Fibroblast of skin of abdomen (primary cell): ENCODE measurements at regions not wholly inside any gene's neighbourhood (a gene's known extent, or its start where the extent isn't known, plus 50 kb on each side); places are given as distances from the start of the nearest gene placed in this dataset.

ENCODE experiments used
- DNase-seq: peaks from one replicate; pipeline ENCODE4 v3.0.0-alpha.2; 2013

DNA sequence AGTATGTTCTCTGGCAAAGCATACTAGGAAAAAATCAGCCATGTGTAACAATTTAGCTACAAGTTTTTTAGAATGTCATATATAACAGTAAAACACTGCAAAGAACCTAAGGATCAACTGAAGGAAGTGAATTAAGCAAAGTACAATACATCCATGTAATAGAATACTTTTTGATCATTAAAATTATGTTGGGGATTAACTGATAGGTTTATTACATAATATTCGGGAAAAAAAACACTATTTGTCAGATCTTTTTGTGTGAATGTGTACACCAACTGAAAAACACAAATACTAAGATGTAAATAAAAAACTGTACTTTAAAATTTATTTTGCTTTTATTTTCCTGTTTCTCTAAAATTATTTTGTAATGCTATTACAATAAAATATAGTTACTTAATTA lies 185.5 kb upstream of the DYNLRB2 start:
- DNase-seq: no peak

DNA sequence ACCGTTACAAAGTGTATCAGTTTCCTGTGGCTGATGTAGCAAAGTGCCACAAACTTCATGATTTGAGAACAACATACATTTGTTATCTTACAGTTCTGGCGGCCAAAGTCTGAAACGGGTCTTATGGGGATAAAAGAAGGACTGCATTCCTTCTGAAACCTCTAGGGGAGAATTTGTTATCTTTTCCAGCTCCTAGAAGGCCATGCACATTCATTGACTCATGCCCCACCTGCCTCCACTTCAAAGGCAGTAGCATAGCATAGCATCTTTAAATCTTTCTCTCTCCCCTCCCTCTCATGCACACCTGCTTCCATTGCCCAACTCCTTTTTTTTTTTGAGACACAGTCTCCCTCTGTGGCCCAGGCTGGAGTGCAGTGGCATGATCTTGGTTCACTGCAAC lies 190.7 kb upstream of the DYNLRB2 start:
- DNase-seq: no peak

DNA sequence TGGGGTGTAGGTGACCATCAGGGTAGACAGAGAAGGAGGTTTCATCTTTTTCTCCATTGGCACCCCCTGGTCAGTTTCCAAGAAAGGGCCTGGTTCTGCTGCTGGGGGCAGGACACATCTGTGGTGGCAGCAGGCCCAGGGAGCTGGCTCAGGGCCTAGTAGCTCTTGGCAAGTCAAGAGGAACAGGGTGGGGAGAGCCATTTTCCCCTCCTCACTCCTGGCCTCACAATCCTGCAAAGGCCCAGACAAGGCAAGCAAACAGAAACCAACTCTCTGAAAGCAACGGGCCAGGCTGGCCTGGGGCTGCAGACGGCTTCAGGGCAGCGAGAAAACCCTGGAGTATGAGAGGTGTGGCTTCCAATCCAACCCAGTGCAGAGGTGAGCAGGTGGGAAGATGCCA lies 192.9 kb upstream of the DYNLRB2 start:
- no peak for DNase-seq

DNA sequence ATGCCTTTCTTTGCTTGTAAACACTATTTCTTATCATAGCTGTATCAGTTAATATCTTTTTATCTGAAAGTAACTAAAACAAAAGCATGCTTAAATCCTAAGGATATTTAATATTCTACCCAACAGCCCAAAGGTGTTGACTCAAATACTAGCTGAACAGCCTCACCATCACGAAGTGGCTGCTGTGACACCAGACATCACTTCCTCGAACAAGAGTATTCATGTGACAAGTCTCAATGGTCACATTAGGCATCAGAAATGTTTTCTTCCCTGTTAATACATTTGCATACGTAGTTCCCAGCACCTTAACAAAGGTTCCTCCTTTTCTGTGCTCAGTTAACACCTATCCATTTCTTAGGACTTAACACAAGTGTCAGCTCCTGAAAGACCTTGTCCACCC lies 193.8 kb upstream of the DYNLRB2 start:
- DNase-seq: no peak

DNA sequence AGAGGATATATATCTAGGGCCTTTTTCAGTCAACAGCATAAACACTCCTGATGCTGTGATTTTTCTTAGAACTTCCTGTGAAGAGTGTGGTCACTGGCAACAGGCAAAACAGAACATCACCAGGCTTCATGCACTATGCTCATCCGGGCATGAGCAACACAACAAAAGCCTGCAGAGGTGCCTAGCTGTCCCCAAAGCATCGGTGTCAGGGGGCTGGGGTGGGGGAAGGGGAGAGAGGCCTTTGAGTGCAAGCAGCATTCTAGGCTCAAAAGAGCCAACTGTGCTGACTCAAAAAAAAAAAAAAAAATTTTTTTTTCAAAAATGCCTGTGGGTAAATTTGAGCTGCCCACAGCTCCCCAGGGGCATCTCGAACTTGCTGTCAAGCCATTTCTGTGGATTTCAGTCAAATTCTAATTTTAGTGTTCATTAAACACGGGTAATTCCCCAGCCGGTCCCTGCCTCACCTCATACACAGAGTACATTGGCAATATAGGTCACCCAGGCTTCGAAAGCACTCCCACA lies 194.6 kb upstream of the DYNLRB2 start:
- peak; percentile 42 for DNase-seq

DNA sequence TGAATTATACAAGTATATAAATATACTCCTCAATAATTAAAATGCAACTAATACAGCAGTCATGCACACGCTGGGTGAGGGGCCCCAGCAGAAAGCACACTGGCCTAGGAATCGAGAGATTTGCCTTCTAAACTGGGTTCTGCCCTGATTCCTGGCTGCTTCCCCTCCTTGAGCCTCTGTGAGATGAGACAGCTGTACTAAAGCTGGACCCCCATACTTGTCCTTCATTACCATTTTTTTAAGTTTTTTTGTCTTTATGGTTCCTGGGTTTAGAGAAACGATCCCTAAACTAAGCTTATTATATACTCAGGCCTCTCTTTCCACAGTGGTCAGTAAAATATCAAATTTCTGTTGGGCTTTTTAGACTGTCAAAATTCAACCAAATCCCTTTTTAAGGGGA lies 195.1 kb upstream of the DYNLRB2 start:
- DNase-seq: no peak

DNA sequence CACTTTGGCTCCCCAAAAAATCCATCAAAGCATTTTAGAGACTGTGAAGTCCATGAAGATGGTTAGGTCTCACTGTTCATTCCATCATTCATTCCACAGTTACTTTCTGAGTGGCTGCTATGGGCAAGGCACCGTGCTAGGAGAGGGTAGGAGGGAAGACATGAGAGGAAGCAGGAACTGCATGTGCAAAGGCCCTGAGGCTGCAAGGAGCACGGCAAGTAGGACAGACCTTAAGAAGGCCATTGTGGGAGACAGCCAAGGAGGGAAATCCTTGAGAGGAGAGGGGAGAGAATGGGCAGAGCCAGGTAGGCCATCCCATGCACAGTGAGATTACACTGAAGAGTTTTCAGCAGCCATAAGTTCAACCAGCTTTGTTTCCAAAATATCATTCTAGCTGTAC lies 196.2 kb upstream of the DYNLRB2 start:
- DNase-seq: no peak

DNA sequence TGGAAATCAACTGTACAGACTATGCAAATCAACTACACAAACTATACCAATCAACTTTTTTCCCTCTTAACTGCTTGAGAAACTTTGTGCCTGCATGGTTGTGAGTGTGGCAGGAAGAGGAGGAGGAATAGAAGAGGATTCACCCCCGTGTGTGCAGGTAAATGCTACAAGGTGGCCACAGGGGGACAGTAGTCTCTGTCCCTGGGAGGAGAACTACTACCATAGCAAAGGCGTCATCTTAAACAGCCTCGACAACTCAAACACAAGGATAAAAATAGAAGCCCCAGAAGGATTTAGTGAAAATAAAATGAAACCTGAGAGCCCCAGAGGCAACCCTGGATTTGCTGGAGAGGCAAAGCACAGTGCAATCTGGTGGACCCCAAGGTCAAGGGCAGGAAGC lies 199.5 kb upstream of the DYNLRB2 start:
- DNase-seq: no peak

DNA sequence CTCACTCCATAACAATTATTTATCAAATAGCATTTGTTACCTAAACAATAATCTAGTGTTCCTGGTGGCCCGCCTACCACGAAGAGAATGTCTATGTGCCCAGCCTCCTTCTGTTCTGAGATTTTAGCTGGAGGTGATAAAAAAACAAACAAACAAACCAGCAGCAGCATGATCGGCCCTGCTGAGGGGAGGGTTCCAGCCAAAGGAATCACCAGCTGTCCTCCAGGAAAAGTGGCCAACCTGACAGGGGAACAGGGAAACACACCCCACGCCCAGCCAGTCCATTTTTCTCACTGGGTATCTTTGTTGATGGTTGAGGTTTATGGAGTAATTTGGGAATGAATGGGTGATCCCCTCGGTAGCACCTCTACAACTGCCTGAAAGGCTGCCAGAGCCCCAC lies 203.0 kb upstream of the DYNLRB2 start:
- no peak for DNase-seq

DNA sequence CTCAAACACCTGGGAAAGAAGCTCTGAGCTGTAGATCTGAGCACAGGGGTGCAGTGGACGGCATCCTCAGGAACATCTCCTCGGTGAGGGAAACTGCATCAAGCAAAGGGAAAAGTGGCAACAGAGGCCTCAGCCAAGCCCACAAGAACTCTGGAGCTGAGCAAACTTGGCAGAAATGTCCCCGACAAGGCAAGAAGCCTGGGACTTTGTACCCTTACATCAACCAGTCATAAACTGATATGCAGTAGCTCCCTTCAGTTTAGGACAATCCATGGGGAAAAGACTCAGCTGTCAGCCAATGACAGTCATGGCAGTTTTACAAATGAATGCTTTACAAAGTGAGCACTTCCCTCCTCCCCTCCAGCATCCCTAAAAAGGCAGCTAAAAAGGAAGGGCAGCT lies 210.0 kb upstream of the DYNLRB2 start:
- DNase-seq: no peak

DNA sequence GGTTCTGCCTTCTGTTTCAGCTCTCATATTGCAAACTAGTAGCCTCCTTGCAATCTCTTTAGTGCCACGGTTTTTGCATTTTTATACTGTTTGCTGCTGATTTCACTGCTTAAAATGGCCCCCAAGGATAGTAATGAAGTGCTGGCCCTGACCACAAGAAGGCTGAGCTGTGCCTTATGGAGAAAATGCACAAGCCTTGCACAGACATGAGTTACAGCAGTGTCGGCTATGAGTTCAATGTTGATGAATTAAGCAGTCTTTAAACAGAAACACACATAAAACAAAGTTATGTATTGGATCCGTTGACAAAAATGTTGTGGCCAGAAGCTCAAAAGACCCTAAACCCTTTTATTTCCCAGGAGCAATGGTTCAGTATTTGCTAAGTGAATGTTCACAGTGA lies 210.6 kb upstream of the DYNLRB2 start:
- DNase-seq: no peak

DNA sequence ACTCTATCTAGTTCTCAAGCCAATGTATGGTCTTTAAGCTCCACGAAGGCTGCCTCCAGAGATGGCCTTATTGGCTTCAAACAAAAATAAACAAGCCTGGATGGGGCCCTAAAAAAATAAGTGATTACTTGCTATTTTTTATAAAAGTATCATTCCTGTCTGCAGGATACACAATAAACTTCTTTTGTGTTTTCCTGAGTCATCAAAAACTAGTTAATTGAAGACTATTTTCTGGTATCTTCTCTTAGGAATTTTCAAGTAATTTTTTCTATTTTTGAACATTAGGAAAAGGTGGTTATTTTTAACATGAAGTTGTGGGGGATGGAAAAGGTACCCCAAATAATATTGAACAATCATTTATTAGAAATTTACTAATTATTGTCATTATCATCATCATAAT lies 213.1 kb upstream of the DYNLRB2 start:
- no peak for DNase-seq

DNA sequence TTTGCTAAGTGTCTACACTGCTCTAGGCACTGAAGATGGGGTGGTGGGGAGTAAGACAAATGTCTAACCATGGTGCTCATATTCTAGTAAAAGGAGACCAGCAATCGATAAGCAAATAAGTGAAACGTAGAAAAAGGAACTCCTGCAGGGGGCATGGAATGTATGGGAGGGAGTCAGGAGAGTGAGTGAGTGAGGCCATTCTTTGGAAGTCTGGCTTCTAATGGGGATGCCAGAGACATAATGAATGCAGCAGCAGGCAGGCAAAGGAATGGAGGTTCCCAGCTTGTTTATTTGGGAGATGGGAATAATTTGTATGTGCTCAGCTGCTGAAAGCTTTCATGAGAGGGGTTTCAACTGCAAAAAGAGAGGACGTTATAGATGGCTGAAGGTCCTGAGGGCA lies 216.4 kb upstream of the DYNLRB2 start:
- DNase-seq: no peak

DNA sequence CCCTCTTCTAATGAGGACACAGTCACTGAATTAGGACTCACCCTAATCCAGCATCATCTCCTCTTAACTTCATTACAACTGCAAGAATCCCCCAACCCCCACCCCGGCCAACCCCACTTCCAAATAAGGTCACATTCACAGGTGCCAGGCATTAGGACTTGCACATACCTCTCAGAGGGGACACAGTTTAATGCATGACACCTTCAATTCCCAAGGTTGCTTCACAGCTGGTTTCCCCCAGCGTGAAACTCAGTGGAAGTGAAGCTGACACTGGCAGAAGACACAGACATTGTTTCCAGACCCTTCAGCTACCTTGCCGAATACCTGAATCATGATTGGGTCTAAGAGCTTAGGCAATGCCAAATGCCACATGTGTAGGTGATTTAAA lies 217.0 kb upstream of the DYNLRB2 start:
- no peak for DNase-seq

DNA sequence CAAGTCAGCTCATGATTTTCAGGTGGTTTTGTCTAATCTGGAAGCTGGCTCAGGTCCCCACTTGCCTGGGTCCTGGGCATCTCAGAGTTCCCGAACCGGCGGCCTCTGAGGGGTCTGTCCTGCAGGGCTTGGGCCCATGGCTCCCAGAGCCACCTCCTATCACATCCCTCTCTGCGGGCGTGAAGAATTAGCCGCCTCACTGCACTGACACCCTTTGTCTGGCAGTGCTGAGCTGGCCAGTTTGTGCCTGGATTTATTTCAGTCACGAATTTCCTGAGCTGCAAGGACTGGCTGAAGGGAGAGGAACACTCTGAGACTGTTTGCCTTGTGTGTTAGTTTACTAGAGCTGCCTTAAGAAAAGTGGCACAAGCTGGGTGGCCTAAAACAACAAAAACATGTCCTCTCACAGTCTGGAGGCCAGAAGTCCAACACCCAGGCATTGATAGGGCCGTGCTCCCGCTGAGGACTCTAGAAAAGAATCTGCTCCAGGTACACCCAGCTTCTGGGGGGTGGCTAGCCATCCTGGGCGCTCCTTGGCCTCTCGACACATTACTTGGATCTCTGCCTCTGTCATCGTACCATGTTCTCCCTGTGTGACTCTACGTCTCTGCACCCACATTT lies 217.5 kb upstream of the DYNLRB2 start:
- no peak for DNase-seq

DNA sequence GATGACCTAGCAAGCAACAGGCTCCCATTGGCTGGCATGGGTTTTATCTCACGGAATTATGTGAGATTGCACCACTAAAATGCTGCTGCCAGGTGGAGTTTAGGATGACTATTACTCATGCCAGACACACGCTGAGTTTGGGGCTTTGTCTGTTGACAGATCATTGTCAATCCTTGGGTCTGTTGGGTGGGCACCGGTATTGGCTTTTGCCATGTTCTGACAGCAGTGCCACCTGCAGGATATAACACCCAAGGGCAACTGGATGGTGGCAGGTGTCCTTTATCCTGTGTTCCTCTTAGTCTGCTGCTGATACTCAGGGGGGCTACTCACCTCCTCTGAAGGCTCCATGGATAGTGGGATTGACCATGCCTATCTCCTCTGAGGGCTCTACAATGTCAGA lies 221.6 kb upstream of the DYNLRB2 start:
- DNase-seq: no peak

DNA sequence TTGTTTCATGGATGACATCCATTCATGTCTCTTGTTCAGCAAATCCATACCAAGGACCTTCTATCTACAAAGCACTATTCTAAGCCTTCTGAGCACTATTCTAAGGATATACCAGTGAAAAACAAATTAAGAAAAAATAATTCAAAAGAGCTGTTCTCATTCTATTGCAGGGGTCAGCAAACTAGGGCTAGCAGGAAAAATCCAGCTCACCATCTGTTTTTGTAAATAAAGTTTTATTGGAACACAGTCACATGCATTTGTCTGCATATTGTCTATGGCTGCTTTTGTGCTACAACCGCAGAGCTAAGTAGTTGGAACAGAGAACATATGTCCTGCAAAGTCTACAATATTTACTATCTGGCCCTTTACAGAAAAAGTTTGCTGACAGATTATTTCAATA lies 222.7 kb upstream of the DYNLRB2 start:
- DNase-seq: no peak

DNA sequence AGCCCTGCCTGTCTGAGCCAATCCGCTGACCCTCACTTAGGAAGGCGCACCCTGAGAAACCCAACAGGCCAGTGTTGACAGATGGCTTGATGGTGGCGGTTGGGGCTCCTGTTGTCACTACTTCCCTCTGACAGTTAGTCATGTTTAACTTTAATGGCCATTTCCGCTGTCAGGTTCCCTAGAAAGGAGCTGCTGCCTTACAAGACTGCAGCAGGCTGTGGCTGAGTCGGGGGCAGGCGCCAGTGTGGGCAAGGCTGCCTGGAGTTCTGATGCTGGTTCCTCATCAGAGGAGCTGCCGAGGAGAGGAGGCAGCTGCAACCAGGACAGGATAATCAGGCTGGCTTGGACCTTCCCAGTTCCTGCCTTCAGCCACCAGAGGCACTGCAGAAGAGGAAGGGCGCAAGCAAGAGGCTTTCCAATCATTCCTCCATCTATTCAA lies 223.2 kb upstream of the DYNLRB2 start:
- DNase-seq: no peak

DNA sequence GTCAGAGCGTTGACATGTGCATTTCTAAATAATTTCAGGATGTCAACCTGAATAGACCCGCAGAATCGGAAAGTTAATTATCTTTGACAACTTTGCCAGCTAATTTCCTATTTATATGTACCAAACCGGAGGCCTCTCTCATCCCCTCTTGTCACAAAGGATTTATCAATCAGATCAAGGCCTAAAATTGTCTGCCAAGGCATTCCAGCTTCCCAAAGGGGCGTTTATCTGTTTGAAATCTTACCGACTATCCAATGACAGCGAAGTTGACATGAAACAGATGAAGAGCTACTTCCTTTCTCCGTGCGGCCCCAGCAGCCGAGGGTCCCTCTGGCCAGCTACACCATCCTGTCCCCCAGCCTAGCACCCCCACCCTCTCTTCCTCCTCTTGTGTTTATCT lies 223.7 kb upstream of the DYNLRB2 start:
- DNase-seq: no peak

DNA sequence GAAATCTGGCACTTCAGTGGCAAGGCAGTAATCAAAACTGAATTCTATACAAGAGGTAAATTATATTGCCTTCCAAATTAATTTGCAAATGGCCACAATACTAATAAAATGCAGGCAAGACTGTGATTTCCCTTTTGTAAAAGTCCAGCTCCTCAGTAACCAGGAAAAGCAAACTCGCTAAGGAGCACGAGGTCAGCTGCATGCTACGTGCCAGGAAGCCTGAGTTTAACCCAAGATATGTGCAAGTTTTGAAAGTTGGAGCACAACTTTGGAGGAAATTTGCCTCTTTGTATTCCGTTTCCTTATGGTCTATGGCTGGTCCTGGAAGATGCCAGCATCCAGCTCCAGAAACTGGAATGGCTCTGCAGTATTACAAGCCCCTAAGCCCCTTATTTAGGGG lies 226.8 kb upstream of the DYNLRB2 start:
- DNase-seq: no peak

DNA sequence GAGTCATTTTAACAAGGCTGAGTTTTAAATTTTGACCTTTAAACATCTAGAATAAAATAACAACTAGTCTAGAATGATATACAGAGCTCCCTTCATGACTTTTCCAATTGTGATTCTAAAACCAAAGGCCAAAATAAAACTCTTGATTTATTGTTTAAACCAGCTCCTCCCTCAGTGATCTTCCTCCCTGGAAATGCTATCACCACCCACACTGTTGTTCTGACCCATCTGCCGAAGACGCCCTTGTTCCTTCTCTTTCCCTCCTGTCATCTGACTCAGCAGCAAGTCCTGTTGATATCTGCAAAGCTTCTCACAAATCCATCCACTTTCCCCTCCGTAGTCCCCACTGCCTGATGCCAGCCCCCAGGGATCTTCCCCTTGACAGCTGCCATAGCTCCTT lies 231.6 kb upstream of the DYNLRB2 start:
- DNase-seq: no peak

DNA sequence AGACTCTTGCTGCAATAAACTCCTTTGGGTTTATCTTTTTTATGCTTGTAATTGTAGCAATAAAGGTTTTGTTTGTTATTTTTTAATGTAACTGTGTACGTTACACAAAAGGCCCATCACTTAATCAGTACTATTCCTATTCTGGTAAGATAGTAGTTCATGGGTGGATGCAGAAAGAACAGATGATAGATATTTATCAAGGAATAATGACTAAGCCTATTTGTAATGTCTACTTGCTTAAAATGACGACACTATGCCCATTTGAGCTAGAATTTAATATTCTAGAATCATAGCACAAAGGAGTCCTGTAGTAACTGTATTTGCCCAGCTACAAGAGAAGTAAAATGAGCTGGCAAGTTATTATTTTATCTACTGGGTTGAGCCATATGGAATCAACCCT lies 235.4 kb upstream of the DYNLRB2 start:
- no peak for DNase-seq

DNA sequence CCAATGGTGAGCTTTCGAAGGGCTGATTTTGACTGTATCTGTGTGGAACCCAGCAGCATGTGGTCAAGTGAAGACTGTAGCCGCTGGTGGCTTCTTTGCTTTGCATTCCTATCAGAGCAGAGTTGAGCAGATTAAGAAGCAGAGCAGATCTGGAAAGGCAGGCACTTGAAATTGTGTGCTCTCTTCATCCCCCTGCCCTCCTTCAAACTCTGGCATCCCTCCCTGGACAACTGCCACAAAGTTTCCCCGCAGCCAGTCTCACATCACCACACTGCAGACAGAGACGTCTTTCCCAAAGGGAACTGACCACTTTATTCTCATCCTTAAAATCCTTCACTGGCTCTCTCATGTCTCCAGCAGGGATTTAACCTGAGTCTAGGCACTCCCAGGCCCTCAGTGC lies 237.1 kb upstream of the DYNLRB2 start:
- no peak for DNase-seq

DNA sequence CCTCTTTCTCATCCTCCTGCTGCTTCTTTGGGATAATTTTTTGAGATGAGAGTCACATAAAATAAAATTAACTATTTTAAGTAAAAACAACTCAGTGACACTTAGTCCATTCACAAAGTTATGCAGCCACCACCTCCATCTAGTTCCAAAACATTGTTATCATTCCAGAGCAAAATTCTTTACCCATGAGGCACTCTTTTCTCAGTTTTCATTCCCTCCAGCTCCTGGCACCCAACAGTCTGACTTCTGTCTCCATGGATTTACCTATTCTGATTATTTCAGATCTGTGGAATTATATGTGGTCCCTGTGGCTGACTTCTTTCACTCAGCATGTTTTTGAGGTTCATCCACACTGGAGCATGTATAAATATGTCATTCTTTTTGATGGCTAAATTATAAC lies 239.9 kb upstream of the DYNLRB2 start:
- DNase-seq: peak; percentile 87

DNA sequence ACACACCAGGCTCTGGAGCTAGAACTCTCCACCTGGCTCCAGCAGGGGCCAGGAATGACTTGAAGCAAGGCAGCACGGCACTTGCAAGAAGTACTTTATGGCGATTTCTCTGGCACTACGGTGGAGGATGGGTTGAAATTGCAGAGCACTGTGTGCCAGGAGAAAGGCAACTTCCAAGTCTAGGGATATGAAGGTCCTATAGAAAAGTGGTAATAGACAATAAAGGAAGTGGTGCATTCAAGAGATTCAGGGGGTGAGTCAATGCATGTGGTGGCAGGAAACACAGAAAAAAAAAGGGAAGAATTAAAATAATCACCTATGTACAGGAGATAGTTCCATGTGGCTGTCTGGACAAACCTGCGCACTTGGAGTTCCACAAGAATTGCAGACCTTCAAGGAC lies 240.3 kb upstream of the DYNLRB2 start:
- no peak for DNase-seq
